HG03066 (cell line): ENCODE measurements at regions not wholly inside any gene's neighbourhood (a gene's known extent, or its start where the extent isn't known, plus 50 kb on each side); places are given as distances from the start of the nearest gene placed in this dataset.

ENCODE experiments used
- ATAC-seq: cut with Tn5 transposase; IDR thresholded peaks from one replicate; pipeline ENCODE4 v1.9.1; 2021; ENCODE audit warnings: low read depth; ENCODE audit not compliant: unreplicated experiment

GRCh38 chr1:198031086-198031485 lies 113.9 kb downstream of the LHX9 start:
- ATAC-seq, result no peak

- ATAC-seq, result no peak
Measured at GRCh38 chr1:198032668-198033067, 115.5 kb downstream of the LHX9 start.

GRCh38 chr1:198040880-198041279 lies 115.9 kb upstream of the NEK7 start:
- ATAC-seq, result no peak

- ATAC-seq, result no peak
Measured at GRCh38 chr1:198042168-198042567, 114.6 kb upstream of the NEK7 start.

- ATAC-seq, result no peak
Measured at GRCh38 chr1:198047913-198048312, 108.9 kb upstream of the NEK7 start.

- no peak for ATAC-seq
Measured at GRCh38 chr1:198054510-198054909, 102.3 kb upstream of the NEK7 start.

- no peak for ATAC-seq
Measured at GRCh38 chr1:198056255-198056654, 100.5 kb upstream of the NEK7 start.

GRCh38 chr1:198064181-198064580 lies 92.6 kb upstream of the NEK7 start:
- no peak for ATAC-seq

GRCh38 chr1:198068285-198068684 lies 88.5 kb upstream of the NEK7 start:
- no peak for ATAC-seq

- ATAC-seq, result no peak
Measured at GRCh38 chr1:198072177-198072576, 84.6 kb upstream of the NEK7 start.

- no peak for ATAC-seq
Measured at GRCh38 chr1:198075296-198075695, 81.5 kb upstream of the NEK7 start.

GRCh38 chr1:198079432-198079951 lies 77.3 kb upstream of the NEK7 start:
- ATAC-seq, result no peak

- ATAC-seq, result no peak
Measured at GRCh38 chr1:198082576-198082975, 74.2 kb upstream of the NEK7 start.

GRCh38 chr1:198083549-198083948 lies 73.2 kb upstream of the NEK7 start:
- no peak for ATAC-seq

- no peak for ATAC-seq
Measured at GRCh38 chr1:198084241-198084908, 72.4 kb upstream of the NEK7 start.

GRCh38 chr1:198086051-198086745 lies 70.6 kb upstream of the NEK7 start:
- ATAC-seq, result no peak

- ATAC-seq, result no peak
Measured at GRCh38 chr1:198087831-198088230, 69.0 kb upstream of the NEK7 start.

- ATAC-seq, result peak; percentile 68
Measured at GRCh38 chr1:198088360-198089071, 68.3 kb upstream of the NEK7 start.

- no peak for ATAC-seq
Measured at GRCh38 chr1:198096390-198096789, 60.4 kb upstream of the NEK7 start.

GRCh38 chr1:198099755-198100154 lies 57.0 kb upstream of the NEK7 start:
- ATAC-seq, result no peak

GRCh38 chr1:198101716-198102453 lies 54.9 kb upstream of the NEK7 start:
- ATAC-seq, result no peak
